Neuronal stem cell (in vitro differentiated cells): ENCODE measurements at regions not wholly inside any gene's neighbourhood (a gene's known extent, or its start where the extent isn't known, plus 50 kb on each side); places are given as distances from the start of the nearest gene placed in this dataset.

Experiments
- DNase-seq: peaks from one replicate; pipeline ENCODE4 v3.0.0-alpha.2; 2013; ENCODE audit warnings: low spot score
- H2AFZ ChIP-seq: one replicate; pipeline ENCODE4 v1.6.1; 2013; ENCODE audit warnings: mild to moderate bottlenecking, low read length, inconsistent platforms
- H2AK5ac ChIP-seq: 2 replicates; pipeline ENCODE4 v1.6.1; 2013; ENCODE audit warnings: low read depth, mild to moderate bottlenecking, inconsistent platforms, low read length, moderate library complexity, mixed read lengths
- H2BK120ac ChIP-seq: 2 replicates; pipeline ENCODE4 v1.6.1; 2013; ENCODE audit warnings: low read depth, mild to moderate bottlenecking, inconsistent platforms, low read length, moderate library complexity, mixed read lengths
- H2BK12ac ChIP-seq: one replicate; pipeline ENCODE4 v1.6.1; 2013; ENCODE audit warnings: low read length, inconsistent platforms
- H2BK15ac ChIP-seq: 2 replicates; pipeline ENCODE4 v1.6.1; 2013; ENCODE audit warnings: mild to moderate bottlenecking, low read length, inconsistent platforms, mixed read lengths
- H2BK5ac ChIP-seq: one replicate; pipeline ENCODE4 v1.6.1; 2013; ENCODE audit warnings: inconsistent platforms, mild to moderate bottlenecking, low read length, moderate library complexity
- H3K14ac ChIP-seq: one replicate; pipeline ENCODE4 v1.6.1; 2013; ENCODE audit warnings: low read length, inconsistent platforms
- H3K18ac ChIP-seq: 2 replicates; pipeline ENCODE4 v1.6.1; 2013; ENCODE audit warnings: low read length, inconsistent platforms
- H3K23ac ChIP-seq: 2 replicates; pipeline ENCODE4 v1.6.1; 2013; ENCODE audit warnings: low read depth, mild to moderate bottlenecking, mixed read lengths, low read length, inconsistent platforms; ENCODE audit not compliant: poor library complexity
- H3K27ac ChIP-seq: replicated peaks from 3 replicates; pipeline ENCODE4 v1.5.1; 2013; ENCODE audit warnings: low read length, inconsistent platforms
- H3K27me3 ChIP-seq, 3 experiments: 2 replicates each; pipeline ENCODE4 v1.6.1; 2013; ENCODE audit warnings: low read length in 3 of 3, mild to moderate bottlenecking in 2 of 3, inconsistent platforms in 1 of 3, low read depth in 1 of 3, mixed read lengths in 1 of 3, moderate library complexity in 1 of 3; ENCODE audit not compliant: control insufficient read depth in 3 of 3, insufficient read depth in 3 of 3
- H3K36me3 ChIP-seq, 2 donors: replicated peaks in 1 of 2; 2 replicates each; pipeline ENCODE4 v1.6.1; 2013; ENCODE audit warnings: low read length in 2 of 2; ENCODE audit not compliant: control insufficient read depth in 2 of 2, insufficient read depth in 2 of 2
- H3K4ac ChIP-seq: 2 replicates; pipeline ENCODE4 v1.6.1; 2013; ENCODE audit warnings: inconsistent platforms, mild to moderate bottlenecking, low read length, moderate library complexity
- H3K4me1 ChIP-seq, 2 donors: 1 replicate in 1 of 2; 2 replicates in 1 of 2; pipeline ENCODE4 v1.6.1; 2013; ENCODE audit warnings: low read length in 2 of 2, low read depth in 1 of 2; ENCODE audit not compliant: control insufficient read depth in 2 of 2, insufficient read depth in 1 of 2
- H3K4me2 ChIP-seq: one replicate; pipeline ENCODE4 v1.6.1; 2013; ENCODE audit warnings: mild to moderate bottlenecking, low read length, inconsistent platforms; ENCODE audit not compliant: insufficient read depth, poor library complexity, severe bottlenecking
- H3K4me3 ChIP-seq, 2 donors: 2 replicates each; pipeline ENCODE4 v1.5.1; 2013; ENCODE audit warnings: low read length in 2 of 2, mild to moderate bottlenecking in 2 of 2, inconsistent platforms in 1 of 2, moderate library complexity in 1 of 2
- H3K79me1 ChIP-seq: one replicate; pipeline ENCODE4 v1.6.1; 2013; ENCODE audit warnings: low read depth, mild to moderate bottlenecking, inconsistent platforms, low read length, moderate library complexity
- H3K9ac ChIP-seq: one replicate; pipeline ENCODE4 v1.6.1; 2013; ENCODE audit warnings: mild to moderate bottlenecking, low read depth, low read length, inconsistent platforms; ENCODE audit not compliant: poor library complexity
- H3K9me3 ChIP-seq, 2 donors: replicated peaks in 1 of 2; 2 replicates each; pipeline versions ENCODE3 to v1.6.1; 2013; ENCODE audit warnings: low read length in 2 of 2, mild to moderate bottlenecking in 2 of 2, inconsistent platforms in 1 of 2, low read depth in 1 of 2, mixed read lengths in 1 of 2, moderate library complexity in 1 of 2; ENCODE audit not compliant: control insufficient read depth in 2 of 2, insufficient read depth in 1 of 2
- H4K8ac ChIP-seq: one replicate; pipeline ENCODE4 v1.6.1; 2013; ENCODE audit warnings: low read depth, mild to moderate bottlenecking, inconsistent platforms, low read length, moderate library complexity
- H4K91ac ChIP-seq: one replicate; pipeline ENCODE4 v1.6.1; 2013; ENCODE audit warnings: low read length, low read depth, mild to moderate bottlenecking, inconsistent platforms; ENCODE audit not compliant: poor library complexity
- WGBS, 2 donors: extraction: QIAGEN DNeasy Blood & Tissue Kit; methylation state at CpG; one replicate each; pipeline ENCODE4 v1.1.7; 2013; ENCODE audit warnings: missing lambda C conversion rate in 2 of 2, mixed read lengths in 1 of 2; ENCODE audit not compliant: insufficient read length in 2 of 2, insufficient replicate concordance in 1 of 2; ENCODE audit errors: extremely low coverage in 2 of 2; 5-methylcytosine and 5-hydroxymethylcytosine counted together

- Histone ChIP-seq H3K27ac (no peak overlapping the region), H2BK12ac (no peak overlapping the region), H3K36me3 (no peaks in the 10 kb centered on the region), H3K27me3 (no peaks in the 10 kb centered on the region), H3K14ac (no peak overlapping the region), H3K4me3 (no peak overlapping the region), H4K8ac (no peak overlapping the region), H3K9me3 (no peaks in the 10 kb centered on the region), H3K9ac (no peak overlapping the region), H2BK15ac (no peak overlapping the region), H4K91ac (no peak overlapping the region), H2AK5ac (no peak overlapping the region), H3K18ac (no peak overlapping the region), H3K79me1 (no peaks in the 10 kb centered on the region), H2BK120ac (no peak overlapping the region), H3K4me1 (no peaks in the 10 kb centered on the region), H3K4ac (no peak overlapping the region), H3K4me2 (no peak overlapping the region), H3K23ac (no peak overlapping the region), H2BK5ac (no peak overlapping the region), H2AFZ (no peak overlapping the region)
- no peak for DNase-seq
- no CpG with 5 or more reads among the region's 3 CpGs for WGBS, 2 donors
These were observed 437.7 kb downstream of the COL12A1 start for GRCh38 chr6:74768120-74768519.

- Histone ChIP-seq H3K4me2 (no peak overlapping the region), H3K27me3 (no peaks in the 10 kb centered on the region), H4K91ac (no peak overlapping the region), H3K4me1 (no peaks in the 10 kb centered on the region), H3K4me3 (no peak overlapping the region), H3K9me3 (no peaks in the 10 kb centered on the region), H3K9ac (no peak overlapping the region), H3K4ac (no peak overlapping the region), H3K18ac (no peak overlapping the region), H4K8ac (no peak overlapping the region), H2BK120ac (no peak overlapping the region), H2BK12ac (no peak overlapping the region), H2AK5ac (no peak overlapping the region), H2BK5ac (no peak overlapping the region), H2AFZ (no peak overlapping the region), H3K79me1 (no peaks in the 10 kb centered on the region), H3K23ac (no peak overlapping the region), H3K14ac (no peak overlapping the region), H3K27ac (no peak overlapping the region), H3K36me3 (no peaks in the 10 kb centered on the region), H2BK15ac (no peak overlapping the region)
- WGBS, 2 donors: no CpG with 5 or more reads among the region's 3 CpGs
- no peak for DNase-seq
These were observed 440.4 kb downstream of the COL12A1 start for GRCh38 chr6:74765486-74765885.

- H3K4me3 ChIP-seq: no peak overlapping the region
These were observed 441.4 kb downstream of the COL12A1 start for GRCh38 chr6:74764486-74764885.

GRCh38 chr6:74762841-74763240, 443.0 kb downstream of the COL12A1 start:
- DNase-seq: no peak
- no peak overlapping the region for H2AK5ac ChIP-seq
- no peak overlapping the region for H2BK12ac ChIP-seq
- no peak overlapping the region for H4K8ac ChIP-seq
- H2BK120ac ChIP-seq: no peak overlapping the region
- WGBS, 2 donors: no CpG with 5 or more reads among the region's 2 CpGs
- H3K27ac ChIP-seq: no peak overlapping the region
- H3K4me2 ChIP-seq: no peak overlapping the region
- no peaks in the 10 kb centered on the region for H3K4me1 ChIP-seq
- H4K91ac ChIP-seq: no peak overlapping the region
- no peak overlapping the region for H3K23ac ChIP-seq
- no peaks in the 10 kb centered on the region for H3K36me3 ChIP-seq
- H3K18ac ChIP-seq: no peak overlapping the region
- H3K14ac ChIP-seq: no peak overlapping the region
- no peaks in the 10 kb centered on the region for H3K79me1 ChIP-seq
- H2AFZ ChIP-seq: no peak overlapping the region
- H2BK15ac ChIP-seq: no peak overlapping the region
- no peaks in the 10 kb centered on the region for H3K27me3 ChIP-seq
- H3K4me3 ChIP-seq: no peak overlapping the region
- H2BK5ac ChIP-seq: no peak overlapping the region
- no peak overlapping the region for H3K9ac ChIP-seq
- H3K4ac ChIP-seq: no peak overlapping the region
- H3K9me3 ChIP-seq: no peaks in the 10 kb centered on the region

More at GRCh38 chr6:74764486-74764885, 441.4 kb downstream of the COL12A1 start:
- WGBS, 2 donors: no CpG with 5 or more reads among the region's 2 CpGs
- H2BK15ac ChIP-seq: no peak overlapping the region
- H3K18ac ChIP-seq: no peak overlapping the region
- H2BK120ac ChIP-seq: no peak overlapping the region
- H2BK5ac ChIP-seq: no peak overlapping the region
- H2AK5ac ChIP-seq: no peak overlapping the region
- H2BK12ac ChIP-seq: no peak overlapping the region
- H3K4ac ChIP-seq: no peak overlapping the region
- no peaks in the 10 kb centered on the region for H3K79me1 ChIP-seq
- H3K14ac ChIP-seq: no peak overlapping the region
- H3K27me3 ChIP-seq: no peaks in the 10 kb centered on the region
- H4K91ac ChIP-seq: no peak overlapping the region
- H3K9ac ChIP-seq: no peak overlapping the region
- H4K8ac ChIP-seq: no peak overlapping the region
- DNase-seq: no peak
- H2AFZ ChIP-seq: no peak overlapping the region
- no peak overlapping the region for H3K27ac ChIP-seq
- H3K4me2 ChIP-seq: no peak overlapping the region
- H3K36me3 ChIP-seq: no peaks in the 10 kb centered on the region
- no peaks in the 10 kb centered on the region for H3K4me1 ChIP-seq
- no peaks in the 10 kb centered on the region for H3K9me3 ChIP-seq
- H3K23ac ChIP-seq: no peak overlapping the region
